GM19324 (cell line): ENCODE measurements at regions not wholly inside any gene's neighbourhood (a gene's known extent, or its start where the extent isn't known, plus 50 kb on each side); places are given as distances from the start of the nearest gene placed in this dataset.

Experiments
- ATAC-seq: cut with Tn5 transposase; IDR thresholded peaks from one replicate; pipeline ENCODE4 v1.9.1; 2021; ENCODE audit warnings: mild to moderate bottlenecking, moderate library complexity; ENCODE audit not compliant: unreplicated experiment, low FRiP score

DNA sequence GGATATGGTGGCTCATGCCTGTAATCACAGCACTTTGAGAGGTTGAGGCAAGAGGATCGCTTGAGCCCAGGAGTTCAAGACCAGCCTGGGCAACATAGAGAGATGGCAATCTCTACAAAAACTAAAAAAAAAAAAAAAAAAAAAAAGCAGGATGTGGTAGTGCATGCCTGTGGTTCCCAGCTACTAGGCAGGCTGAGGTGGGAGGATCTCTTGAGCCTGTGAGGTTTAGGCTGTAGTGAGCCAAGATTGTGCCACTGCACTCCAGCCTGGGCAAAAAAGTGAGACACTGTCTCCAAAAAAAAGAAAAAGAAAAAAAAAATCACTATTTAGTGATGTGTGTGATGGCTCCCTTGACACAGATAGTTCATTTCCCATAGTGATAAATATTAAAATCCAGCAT, 365.0 kb upstream of the NBEA start:
- ATAC-seq = no peak

DNA sequence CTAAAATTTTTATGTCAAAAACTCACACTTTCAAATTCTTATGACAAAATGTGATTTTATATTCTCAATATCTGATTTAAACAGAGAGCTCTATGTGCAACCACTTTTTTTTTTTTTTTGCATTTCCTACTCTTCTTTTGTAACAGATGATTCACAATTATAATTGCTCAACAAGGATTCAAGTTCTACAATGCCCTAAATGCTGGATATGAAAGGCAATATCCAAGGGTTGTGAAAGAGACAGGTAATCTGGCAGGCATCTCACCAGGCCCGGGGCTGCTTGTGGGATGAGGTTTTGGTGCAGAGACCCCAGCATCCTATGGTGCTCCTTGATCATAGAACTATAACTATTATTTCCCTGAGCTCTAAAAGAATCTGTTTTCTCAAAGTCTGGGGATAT, 363.6 kb upstream of the NBEA start:
- no peak for ATAC-seq

DNA sequence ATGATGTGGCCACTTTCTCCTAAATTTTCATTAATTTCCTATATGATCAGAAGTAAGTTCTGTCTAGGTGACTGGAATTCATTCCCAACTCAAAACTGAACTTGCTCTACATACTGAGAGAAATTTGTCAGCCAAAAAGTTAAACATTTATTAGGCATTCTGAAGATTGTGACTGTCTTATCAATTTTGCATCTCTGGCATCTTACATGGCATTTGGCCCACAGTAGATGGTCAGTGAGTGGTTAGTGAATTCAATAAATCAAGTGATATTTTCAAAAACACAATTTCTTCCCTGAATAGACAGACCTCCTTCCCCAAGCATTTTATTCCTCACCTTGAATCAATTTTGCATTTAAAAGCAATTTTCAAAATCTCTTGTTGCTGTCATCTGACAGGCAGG, 363.2 kb upstream of the NBEA start:
- ATAC-seq = no peak

DNA sequence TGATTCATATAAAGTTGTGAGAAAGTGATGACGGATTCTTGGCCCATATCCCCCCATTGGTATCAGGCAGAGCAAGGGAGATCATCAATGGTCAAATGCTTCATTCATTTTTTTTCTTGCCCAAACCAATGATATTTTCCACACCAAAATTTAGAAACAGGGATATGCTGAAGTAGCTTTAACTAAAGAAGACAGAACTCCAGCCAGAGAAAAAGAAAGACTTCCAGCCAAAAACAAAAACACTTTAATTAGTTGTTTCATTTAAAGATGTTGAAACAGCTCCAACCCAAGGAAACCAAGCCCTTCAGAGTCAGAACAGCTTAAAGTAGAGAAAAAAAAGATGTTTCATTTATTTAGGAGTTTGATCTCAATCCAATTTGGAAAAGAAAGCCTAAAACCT, 358.9 kb upstream of the NBEA start:
- ATAC-seq = no peak

DNA sequence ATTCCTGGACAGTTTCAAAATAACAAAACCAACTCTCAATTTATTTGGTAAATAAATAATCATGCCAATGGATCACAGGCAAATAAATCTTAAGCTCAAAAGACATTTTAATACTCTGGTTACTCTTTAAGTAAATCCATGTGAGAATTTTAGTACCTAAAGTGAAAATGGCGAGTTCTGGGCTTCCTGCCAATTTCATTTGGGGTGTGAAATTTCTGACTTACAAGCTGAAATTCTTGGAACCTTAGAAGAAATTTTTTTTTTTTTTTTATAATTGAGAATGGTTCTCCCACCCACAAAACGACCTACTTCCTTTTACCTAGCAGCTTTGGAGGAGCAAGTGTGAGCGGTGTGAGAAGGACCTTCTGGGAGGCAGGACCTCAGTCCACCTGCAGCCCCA, 354.5 kb upstream of the NBEA start:
- no peak for ATAC-seq

DNA sequence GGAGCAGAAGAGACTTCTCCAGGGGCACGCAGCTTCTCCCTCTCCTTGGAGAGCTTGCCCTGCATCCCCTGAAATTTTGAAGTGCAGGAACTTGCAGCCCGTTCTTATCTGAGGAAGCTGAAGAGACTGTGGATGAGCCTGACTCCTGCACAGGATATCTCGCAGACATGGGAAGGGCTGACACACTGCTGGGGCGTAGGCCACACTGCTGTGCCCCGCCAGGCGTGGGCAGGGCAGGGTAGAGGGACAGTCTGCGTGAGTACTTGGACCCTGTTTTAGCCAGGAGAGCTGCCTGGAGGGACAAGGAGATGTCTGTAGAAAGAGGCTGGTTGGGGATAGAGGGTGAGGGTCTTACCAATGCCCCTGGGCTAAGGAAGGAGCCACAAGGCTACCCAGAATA, 353.7 kb upstream of the NBEA start:
- no peak for ATAC-seq

DNA sequence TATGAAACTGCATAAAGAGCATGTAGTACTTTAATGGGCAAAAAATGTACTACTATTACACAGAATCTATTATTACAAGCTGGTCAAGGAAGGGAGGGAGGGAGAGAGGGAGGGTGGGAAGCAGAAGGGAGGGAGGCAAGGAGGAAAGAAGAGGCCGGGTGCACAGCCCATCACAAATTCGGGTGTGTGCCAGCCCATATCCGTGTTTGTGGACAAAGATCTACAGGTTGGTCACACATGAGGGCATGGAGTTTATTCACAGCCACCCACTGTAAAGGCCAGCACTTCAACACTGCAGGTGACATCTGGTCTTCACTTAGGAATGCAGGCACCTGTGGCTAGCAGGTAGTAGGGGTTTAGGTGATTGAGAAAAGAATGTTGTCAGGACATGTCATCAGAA, 352.5 kb upstream of the NBEA start:
- ATAC-seq = no peak

DNA sequence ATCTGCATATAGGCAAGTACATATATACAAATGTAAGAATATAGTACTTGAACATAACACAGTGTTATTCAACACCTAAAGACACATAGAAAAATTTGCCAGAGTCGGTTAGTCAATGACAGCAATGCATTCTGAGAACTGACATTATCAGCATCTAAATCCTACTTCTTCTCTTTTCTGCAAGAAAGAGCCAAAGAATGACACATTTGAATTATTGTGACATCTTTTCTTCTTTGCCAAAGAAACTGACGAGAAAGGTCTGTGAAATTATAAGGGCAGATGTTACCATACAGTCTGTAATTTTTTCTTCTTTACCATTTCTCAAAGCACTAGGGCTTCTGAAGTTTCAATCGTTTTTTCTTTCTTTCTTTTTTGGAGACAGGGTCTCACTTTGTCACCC, 350.9 kb upstream of the NBEA start:
- ATAC-seq = no peak

DNA sequence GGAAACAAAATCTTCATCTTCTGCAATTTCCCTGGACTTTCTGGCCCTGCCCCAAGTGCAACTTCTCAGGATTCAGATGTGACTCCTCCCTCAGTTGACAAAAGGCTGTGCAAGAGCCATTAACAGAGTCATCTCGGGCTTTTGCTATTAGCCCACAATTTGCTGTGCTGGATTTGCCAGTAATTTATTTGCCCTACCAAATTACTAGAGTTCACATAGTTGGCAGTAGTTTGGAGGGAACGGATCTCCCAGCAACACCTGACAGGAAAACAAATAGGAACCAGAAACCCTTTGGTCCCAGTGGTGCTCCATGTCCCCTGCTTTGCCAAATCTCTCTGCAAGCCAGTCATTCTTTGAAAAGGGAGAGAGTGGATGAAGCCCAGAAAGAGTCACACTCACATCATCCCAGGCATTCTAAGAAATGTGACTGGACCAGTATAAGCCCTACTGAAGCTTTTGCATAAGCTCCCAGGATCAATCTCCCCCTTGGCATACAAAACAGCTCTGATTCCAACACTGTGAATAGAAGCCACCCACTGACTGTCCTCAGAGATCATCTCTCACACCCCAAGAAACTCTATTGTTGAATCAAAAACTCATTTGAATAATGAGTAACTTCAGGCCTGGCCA, 350.1 kb upstream of the NBEA start:
- no peak for ATAC-seq

DNA sequence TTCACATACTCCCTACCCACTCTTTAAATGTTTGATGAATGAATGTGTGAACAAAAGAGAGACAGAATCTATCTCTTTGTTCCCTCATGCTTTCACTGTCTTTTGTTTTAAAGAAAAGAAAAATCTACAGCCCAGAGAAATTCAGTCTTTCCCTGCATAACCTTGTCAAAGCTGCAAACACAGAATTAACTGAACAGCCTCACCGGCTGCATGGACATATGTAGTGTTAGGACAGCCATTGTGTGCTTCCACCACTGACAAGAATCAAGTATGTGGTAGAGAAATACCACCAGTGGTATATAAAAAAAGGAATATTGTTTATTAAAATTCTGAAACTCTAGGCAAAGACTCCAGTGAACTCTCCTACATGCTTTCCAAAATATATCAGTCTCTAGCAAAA, 348.4 kb upstream of the NBEA start:
- no peak for ATAC-seq

DNA sequence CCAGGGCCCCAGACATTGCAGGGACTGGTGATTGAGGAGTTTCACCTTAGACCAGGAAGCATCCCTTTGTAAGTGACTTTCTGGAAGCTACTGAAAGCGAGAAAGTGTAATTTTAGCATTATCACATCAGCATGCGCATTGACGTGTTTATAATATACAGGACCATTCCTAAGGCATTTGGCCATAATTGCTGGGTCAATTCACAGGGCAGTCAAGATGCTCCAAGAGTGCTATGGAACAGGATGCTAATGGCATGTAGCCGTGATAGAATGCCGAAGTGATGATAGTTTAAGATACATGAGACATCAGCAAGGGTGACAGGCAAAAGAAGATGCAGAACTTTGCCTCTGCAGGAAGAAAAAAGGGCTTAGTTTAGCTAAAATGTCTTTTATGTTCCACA, 347.6 kb upstream of the NBEA start:
- ATAC-seq = no peak

DNA sequence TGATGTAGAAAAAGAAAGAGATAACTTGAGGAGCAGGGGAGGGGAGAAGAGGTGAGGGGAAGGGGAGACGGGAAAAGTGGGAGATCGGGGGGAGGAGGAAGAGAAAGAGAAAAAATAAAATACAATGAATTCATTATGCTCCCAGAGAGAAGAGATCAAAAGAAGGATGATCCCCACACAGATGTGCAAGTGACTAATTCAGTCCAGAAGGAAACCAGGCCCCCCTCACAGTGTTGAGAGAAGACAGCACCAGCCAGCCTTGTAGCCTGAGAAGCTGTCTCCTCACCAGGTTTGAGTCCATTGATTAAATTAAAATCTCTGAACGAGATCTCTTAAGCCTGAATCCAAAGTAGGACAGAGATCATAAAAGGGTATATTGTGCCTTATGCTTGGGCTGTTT, 333.7 kb upstream of the NBEA start:
- no peak for ATAC-seq

DNA sequence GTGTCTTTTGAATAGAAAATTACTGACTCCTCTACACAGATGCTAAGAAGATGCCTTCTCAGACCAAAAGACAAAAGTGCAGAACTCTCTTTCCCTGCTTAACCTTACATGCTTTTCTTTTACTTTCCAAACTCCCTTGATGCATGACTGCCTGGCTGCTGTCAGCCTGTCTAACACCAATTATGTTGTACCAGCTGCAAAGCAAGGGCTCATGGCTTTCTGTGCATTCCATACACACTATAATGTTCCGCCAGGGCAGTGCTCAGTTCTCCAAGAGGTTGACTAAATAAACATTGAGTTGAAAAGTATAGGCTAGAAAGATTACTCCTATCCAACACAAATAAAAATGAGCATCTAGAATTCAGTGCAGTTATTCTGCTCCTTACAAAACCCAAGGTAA, 330.4 kb upstream of the NBEA start:
- ATAC-seq = no peak

DNA sequence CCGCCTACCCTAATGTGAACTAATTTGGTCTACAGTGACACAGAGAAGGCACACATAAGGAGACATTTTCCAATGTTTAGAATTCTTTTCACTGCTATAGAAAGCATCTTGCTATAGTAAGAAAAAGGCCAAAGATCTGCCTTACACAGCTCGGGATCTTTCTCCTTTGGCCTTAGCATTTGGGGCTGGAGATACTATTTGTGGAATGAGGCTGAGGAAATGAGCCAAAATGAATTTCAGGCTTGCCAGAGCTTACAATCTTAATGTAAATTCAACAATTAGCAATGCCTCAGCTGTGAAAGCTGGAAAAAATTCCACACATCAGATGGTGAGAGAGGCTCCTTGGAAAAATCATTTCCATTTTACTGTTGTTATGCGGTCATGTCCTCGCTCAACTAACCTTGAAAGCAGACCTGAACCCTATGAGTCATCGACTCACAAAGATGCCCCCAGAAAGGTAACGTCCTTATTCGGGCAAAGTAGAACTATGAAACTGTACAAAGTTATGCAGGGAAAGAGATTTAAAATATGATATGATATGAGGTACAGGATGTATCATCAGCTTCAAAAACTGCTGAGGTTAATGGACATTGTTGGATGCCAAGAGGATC, 324.5 kb upstream of the NBEA start:
- no peak for ATAC-seq

DNA sequence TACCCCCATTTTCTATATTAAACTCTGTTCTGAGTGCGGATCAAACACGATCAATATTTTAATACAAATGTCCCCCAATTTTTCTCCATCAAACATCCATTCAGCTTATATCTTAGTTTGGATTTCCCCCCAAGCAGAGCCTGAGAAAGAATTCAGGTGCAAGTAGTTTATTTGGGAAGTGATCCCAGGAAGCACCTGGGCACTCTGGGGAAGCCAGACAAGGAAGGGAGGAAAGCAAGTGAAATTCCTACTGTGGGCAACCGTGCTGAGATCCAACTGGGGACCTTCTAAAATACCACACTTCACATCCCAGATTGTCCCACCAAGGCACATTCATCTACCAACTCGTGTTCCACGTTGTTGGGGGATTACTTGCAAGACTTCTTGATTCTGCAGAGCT, 323.4 kb upstream of the NBEA start:
- ATAC-seq = no peak

DNA sequence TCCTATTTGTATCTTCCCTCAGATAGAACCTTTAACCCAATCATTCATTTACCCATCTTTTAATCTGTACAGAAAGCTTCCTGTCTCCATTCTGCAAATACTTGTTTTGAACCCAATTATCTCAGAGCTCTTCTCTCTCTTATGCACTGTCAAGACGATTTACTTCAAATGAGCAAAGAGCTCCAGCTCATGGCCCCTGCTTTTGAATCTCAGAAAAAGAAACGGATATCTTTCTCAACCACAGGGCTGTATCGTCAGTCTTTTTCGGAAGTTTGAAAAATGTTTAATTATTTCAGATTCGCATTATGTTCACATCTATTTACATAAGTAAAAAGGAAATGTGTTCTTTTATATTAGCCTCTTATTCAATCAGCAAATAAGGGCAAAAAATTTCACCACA, 322.7 kb upstream of the NBEA start:
- no peak for ATAC-seq

DNA sequence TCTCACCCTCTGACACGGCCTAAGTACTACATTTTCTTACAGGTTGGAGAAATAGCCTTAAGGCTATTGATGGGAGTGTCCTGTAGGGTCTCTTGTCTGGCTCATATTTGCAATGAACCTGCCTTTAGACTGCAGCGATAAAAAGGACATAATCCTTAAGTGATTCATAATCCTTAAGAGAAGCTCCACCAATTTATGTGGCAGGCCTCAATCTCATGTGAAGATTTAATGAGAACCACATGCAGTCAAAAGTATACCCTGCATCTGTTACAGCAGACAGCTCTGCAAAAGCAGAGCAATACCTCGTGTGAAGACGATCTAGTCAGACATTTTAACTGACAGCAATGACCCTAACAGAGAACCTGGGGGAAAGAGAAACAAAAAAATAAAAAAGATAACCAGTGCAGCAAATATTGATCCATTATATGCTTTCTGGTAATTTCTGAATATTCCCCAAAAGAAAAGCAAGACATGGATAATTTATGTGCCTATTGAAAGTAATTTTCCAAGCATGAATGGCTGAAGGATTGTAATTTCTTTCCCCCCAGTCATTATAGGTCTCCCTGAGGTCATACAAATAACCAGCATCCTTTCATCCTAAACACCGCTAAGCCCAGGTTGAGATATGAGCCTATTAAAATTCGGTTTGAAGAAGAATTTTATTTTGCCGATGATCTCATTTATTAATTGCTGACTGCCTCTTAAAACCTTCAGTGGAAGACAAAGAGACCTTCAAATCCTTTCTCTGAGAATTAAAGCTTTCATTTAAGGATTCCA, 321.8 kb upstream of the NBEA start:
- ATAC-seq = no peak

DNA sequence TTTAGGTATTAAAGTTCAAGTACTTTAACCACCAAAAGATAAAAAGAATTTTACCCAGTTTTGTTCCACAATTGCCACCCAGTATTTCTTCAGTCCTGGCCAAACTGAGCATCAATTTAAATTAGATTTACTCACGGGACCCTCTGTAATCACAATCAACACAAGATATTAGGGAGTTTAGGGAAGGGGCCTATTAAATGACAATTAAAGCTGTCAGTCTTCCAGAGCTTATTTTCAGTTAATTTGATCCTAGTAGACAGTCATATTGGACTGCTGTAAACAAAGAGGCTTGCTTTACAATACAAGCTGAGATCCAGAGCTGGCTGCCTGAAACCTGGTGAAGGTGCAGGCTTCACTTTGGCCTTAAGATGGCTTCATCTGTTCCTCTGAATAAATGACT, 321.2 kb upstream of the NBEA start:
- no peak for ATAC-seq

DNA sequence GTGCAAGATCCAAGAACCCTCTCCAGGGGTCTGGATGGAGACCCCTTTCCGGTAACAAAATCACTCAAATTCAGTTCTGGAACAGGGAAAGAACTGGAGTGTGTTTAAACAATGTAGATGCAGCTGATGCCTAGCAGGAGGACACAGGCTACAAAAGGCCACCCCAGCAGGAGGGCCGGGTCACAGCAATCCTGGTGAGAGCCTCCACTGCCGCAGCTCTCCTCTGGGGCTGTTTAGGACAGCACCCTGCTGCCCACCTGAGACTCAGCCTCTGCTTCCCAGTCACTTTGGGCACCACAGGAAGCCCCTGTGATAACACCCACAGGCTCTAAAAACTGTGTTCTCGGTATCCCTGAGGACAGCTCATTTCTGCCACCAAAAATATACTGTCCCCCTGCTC, 318.7 kb upstream of the NBEA start:
- ATAC-seq = no peak

DNA sequence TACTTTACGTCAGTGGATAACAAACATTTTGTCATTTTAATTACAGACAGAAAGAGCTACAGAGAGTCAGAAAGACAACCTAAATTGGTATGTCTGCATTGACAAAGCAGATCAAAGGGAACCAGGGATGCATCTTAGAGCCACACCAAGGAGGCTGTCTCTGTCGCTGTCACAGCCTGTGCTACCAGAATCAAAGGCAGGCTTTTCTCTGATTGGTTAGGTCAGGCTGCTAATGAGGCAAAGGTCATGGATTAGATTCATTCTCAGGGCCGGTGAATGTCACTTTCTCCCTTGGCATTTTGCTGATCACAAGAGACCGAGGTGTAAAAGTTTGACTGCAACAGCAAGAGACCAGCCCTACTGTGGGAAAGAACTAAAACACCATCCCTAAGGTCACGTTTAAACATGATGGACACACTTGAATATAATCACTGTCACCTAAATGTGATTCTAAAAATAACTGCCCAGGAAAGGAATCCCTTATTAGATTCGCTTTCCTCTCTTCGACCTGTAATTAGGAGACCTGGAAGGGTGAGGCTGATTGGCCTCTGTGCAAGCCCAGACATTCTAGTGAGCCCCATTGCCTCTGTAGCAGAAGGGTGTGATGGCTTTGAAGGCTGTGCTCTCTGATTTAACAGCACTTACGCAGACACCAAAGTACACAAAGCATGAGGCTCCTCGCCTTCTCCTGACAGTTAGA, 314.4 kb upstream of the NBEA start:
- no peak for ATAC-seq

DNA sequence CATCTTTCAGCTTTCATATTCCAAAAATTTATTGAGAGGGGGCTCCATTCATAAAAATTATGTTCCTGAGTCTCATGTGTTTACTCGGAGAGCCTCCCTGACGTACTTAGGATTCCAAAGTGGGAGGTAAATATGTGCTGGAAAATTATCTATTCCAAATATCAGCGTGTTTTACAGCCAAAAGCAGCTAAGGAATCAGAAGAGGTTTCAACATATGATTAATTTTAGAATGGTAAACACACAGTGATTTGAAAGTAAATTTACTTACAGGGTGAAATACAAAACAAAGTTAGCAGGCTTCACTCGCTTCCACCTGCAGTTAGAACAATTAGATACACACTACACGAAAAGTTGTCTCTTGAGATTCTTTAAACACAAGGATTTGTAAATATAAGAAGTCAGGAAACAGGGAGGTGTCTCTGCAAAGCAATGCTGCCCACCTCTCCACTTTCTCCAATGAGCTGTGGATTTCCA, 313.8 kb upstream of the NBEA start:
- no peak for ATAC-seq
